HepG2 (cell line): ENCODE measurements at regions not wholly inside any gene's neighbourhood (a gene's known extent, or its start where the extent isn't known, plus 50 kb on each side); places are given as distances from the start of the nearest gene placed in this dataset.
"Not testable (repeated sequence)": the region's sequence is repeated elsewhere in the genome, so short reads cannot be mapped to it uniquely, and the experiment has no call there.

Experiments
- ATAC-seq: fragments of 200-7000 bp; cut with Tn5 transposase; 3 replicates; pipeline ENCODE4 v1.9.1; 2020; ENCODE audit warnings: mild to moderate bottlenecking, moderate library complexity
- BruUV-seq: library from RNA; stranded (reverse); fragments of 400-500 nt; replicated peaks from 2 replicates; lab custom pipeline; 2021; lab: Mats Ljungman, UMichigan
- CTCF ChIA-PET: fragments of 300-600 bp; formaldehyde crosslinking; extraction: SDS; loops from one replicate; lab custom pipeline; 2021; ENCODE audit warnings: low total read pairs, inconsistent platforms, low intra/inter-chr PET ratio; lab: Yijun Ruan, JAX
- POLR2A ChIA-PET: fragments of 350-600 bp; sonication (Branson Sonifier 250); formaldehyde crosslinking; loops from one replicate; lab custom pipeline; 2020; ENCODE audit warnings: antibody characterized with exemption, inconsistent platforms; lab: Yijun Ruan, JAX
- DNase-seq: peaks from one replicate; pipeline ENCODE4 v3.0.0-alpha.2; 2015; ENCODE audit warnings: low spot score
- FAIRE-seq: peaks from 3 replicates; lab custom pipeline; 2011; peaks lifted over from hg19 to GRCh38; lab: Jason Lieb, UNC
- H2AFZ ChIP-seq: one replicate; pipeline ENCODE4 v1.6.1; 2011; ENCODE audit warnings: low read length, inconsistent platforms
- H3K27ac ChIP-seq: fragments of 300-600 bp; 3 replicates; pipeline ENCODE4 v1.8.0; 2011; ENCODE audit warnings: mixed run types, mild to moderate bottlenecking, mixed read lengths, low read length, inconsistent platforms; ENCODE audit not compliant: insufficient read depth; ENCODE audit errors: extremely low read length
- H3K27me3 ChIP-seq, 2 experiments: fragments of 200-600 bp in 1 of 2; 2 replicates in 1 of 2; 3 replicates in 1 of 2; pipeline versions ENCODE4 v1.6.0 to v1.8.0; 2011; ENCODE audit warnings: low read length in 2 of 2, mild to moderate bottlenecking in 2 of 2, moderate library complexity in 2 of 2, inconsistent platforms in 1 of 2; ENCODE audit not compliant: insufficient read depth in 2 of 2, control insufficient read depth in 1 of 2
- H3K36me3 ChIP-seq, 2 experiments: fragments of 200-600 bp in 1 of 2; replicated peaks in 1 of 2; 2 replicates in 1 of 2; 3 replicates in 1 of 2; pipeline versions ENCODE4 v1.5.1 to v1.8.0; 2011; ENCODE audit warnings: low read length in 2 of 2, inconsistent platforms in 1 of 2; ENCODE audit not compliant: insufficient read depth in 2 of 2, control insufficient read depth in 1 of 2
- H3K4me1 ChIP-seq: 2 replicates; pipeline ENCODE4 v1.5.1; 2012; ENCODE audit warnings: low read length, inconsistent platforms; ENCODE audit not compliant: insufficient read depth
- H3K4me2 ChIP-seq: 2 replicates; pipeline ENCODE4 v1.6.0; 2011; ENCODE audit warnings: low read depth, low read length, inconsistent platforms
- H3K4me3 ChIP-seq, 3 experiments: fragments of 200-600 bp in 1 of 3; sonication (generic), shearing (Covaris generic) in 1 of 3; replicated peaks in 1 of 3; 2 replicates each; pipeline ENCODE4 v1.5.1; 2011 to 2016; ENCODE audit warnings: low read length in 3 of 3, inconsistent platforms in 2 of 3, low read depth in 2 of 3, mild to moderate bottlenecking in 2 of 3, control low read depth in 1 of 3, mixed read lengths in 1 of 3; ENCODE audit not compliant: insufficient read depth in 1 of 3
- H3K79me2 ChIP-seq: one replicate; pipeline ENCODE4 v1.6.1; 2011; ENCODE audit warnings: low read length, inconsistent platforms; ENCODE audit not compliant: insufficient read depth
- H3K9ac ChIP-seq: 2 replicates; pipeline ENCODE4 v1.6.0; 2011; ENCODE audit warnings: mild to moderate bottlenecking, low read depth, low read length, inconsistent platforms; ENCODE audit not compliant: insufficient read depth
- H3K9me3 ChIP-seq: 2 replicates; pipeline ENCODE4 v1.5.1; 2012; ENCODE audit warnings: mild to moderate bottlenecking, low read length
- H4K20me1 ChIP-seq: 2 replicates; pipeline ENCODE4 v1.6.0; 2011; ENCODE audit warnings: inconsistent platforms, mild to moderate bottlenecking, low read length, moderate library complexity; ENCODE audit not compliant: insufficient read depth
- ATM ChIP-seq: fragments of 450-650 bp; IDR thresholded peaks from 2 replicates; pipeline ENCODE4 v1.7.1; 2017; ENCODE audit warnings: mild to moderate bottlenecking, borderline replicate concordance
- GATA4 ChIP-seq: sonication (generic); IDR thresholded peaks from 2 replicates; pipeline ENCODE4 v1.6.1; 2016; ENCODE audit warnings: antibody characterized with exemption, low read depth, borderline replicate concordance
- JDP2 ChIP-seq: sonication (generic); formaldehyde crosslinking; IDR thresholded peaks from 2 replicates; pipeline ENCODE4 v1.8.1; 2022; ENCODE audit warnings: missing genetic modification reagents, borderline replicate concordance
- KDM5B ChIP-seq: sonication (generic); formaldehyde crosslinking; IDR thresholded peaks from 2 replicates; pipeline ENCODE4 v1.4.0; 2020; ENCODE audit warnings: missing genetic modification reagents, mild to moderate bottlenecking, borderline replicate concordance
- RFX5 ChIP-seq: IDR thresholded peaks from 2 replicates; pipeline ENCODE4 v1.6.1; 2011; ENCODE audit warnings: low read depth, low read length, improper control_type of control experiment
- SAP130 ChIP-seq: IDR thresholded peaks from 2 replicates; pipeline ENCODE4 v1.6.1; 2016; ENCODE audit warnings: low read depth
- SCMH1 ChIP-seq: sonication (generic); formaldehyde crosslinking; IDR thresholded peaks from 2 replicates; pipeline ENCODE4 v1.9.0; 2021; ENCODE audit warnings: missing genetic modification reagents, mild to moderate bottlenecking, borderline replicate concordance
- SIN3B ChIP-seq: fragments of 150-350 bp; IDR thresholded peaks from 2 replicates; pipeline ENCODE4 v1.6.1; 2014; ENCODE audit warnings: low read length
- ZNF10 ChIP-seq: sonication (generic); formaldehyde crosslinking; IDR thresholded peaks from 2 replicates; pipeline ENCODE4 v1.4.0; 2020; ENCODE audit warnings: mild to moderate bottlenecking, low read depth, missing genetic modification reagents, borderline replicate concordance
- WGBS: methylation state at CpG from one replicate; pipeline ENCODE4 v1.1.6; 2017; ENCODE audit warnings: low lambda C conversion rate; 5-methylcytosine and 5-hydroxymethylcytosine counted together
- in situ Hi-C: cut with HindIII; loops from 2 replicates; pipeline ENCODE4 v1.10.0; 2017; ENCODE audit warnings: low pct_unique_long_range_greater_than_20kb; ENCODE audit not compliant: extremely low pct_ligation_motif_present
- intact Hi-C: fragments of 100-400 bp; cut with micrococcal nuclease; formaldehyde crosslinking; loops from one replicate; pipeline ENCODE4 v1.10.0; 2022; ENCODE audit not compliant: unreplicated experiment
- TF ChIP-seq, protein P1 (sequence below): IDR thresholded peaks from 2 replicates; pipeline ENCODE4 v1.6.1; 2016; ENCODE audit warnings: missing compliant biosample characterization, missing genetic modification reagents, borderline replicate concordance

DNA sequence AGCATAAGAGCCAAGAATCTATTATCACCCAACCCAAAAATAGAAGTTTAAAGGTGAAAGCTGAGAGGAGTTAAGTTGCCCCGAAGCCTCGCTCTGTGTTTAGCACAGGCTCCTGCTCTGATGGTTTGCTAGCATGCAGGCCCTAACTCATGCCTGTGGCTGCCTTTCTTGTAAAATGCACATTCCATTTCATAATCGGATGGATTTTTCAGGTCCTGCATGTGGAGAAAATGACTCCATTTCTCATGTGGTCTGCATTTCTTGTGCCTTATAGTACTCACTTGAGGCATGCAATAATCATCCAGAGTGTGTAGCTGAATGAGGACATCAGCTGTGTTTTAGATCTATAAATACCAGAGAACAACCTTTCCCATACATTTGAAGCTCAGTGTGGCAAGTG is 381.8 kb downstream of the CPS1 start:
- Histone ChIP-seq H3K4me2 (no peak overlapping the region), H3K9ac (no peak overlapping the region), H3K4me1 (no peaks in the 10 kb centered on the region), H3K4me3 (no peak overlapping the region), H3K27me3 (no peaks in the 10 kb centered on the region), H3K36me3 (no peaks in the 10 kb centered on the region), H3K79me2 (no peaks in the 10 kb centered on the region), H3K27ac (no peak overlapping the region), H4K20me1 (no peaks in the 10 kb centered on the region), H2AFZ (no peak overlapping the region), H3K9me3 (peaks cover 8% of the 10 kb centered on the region; the same call in 1 of the 2 replicates)
- TF ChIP-seq SCMH1 (CRISPR knock-in tag) = no peak
- TF ChIP-seq KDM5B = no peak
- no peak for TF ChIP-seq RFX5
- no peak for TF ChIP-seq JDP2 (CRISPR knock-in tag)
- TF ChIP-seq SIN3B = no peak
- TF ChIP-seq SAP130 (CRISPR knock-in tag) = no peak
- no peak for TF ChIP-seq GATA4
- TF ChIP-seq, protein P1, sequence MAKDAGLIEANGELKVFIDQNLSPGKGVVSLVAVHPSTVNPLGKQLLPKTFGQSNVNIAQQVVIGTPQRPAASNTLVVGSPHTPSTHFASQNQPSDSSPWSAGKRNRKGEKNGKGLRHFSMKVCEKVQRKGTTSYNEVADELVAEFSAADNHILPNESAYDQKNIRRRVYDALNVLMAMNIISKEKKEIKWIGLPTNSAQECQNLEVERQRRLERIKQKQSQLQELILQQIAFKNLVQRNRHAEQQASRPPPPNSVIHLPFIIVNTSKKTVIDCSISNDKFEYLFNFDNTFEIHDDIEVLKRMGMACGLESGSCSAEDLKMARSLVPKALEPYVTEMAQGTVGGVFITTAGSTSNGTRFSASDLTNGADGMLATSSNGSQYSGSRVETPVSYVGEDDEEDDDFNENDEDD = no peak
- ChIA-PET POLR2A (no interaction called here), CTCF (no interaction called here)
- BruUV-seq = no TSS peak
- DNase-seq = no peak
- intact Hi-C loops (no loop called here), in situ Hi-C loops (no loop called here)
- ATAC-seq = no peak
- WGBS = 32% methylated on average over 3 of the region's 3 CpGs
- FAIRE-seq = no peak

DNA sequence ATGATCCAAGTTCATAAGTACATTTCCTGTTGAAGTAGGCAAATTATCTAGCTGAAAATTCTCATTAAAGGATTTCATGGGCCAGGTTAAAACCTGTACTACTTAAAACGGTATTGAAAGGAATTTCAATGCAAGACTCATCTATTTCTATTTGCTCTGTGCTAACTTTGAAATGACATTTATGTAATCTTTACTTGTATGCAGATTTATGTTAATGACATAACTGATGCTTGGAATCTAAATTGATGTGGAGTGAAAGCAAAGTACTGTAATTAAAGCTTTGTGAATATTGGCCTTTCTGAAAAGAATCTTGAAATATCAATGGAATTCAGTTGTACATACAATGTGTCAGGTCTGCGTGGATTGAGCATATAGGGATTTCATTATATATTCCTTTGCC is 390.0 kb downstream of the CPS1 start:
- ChIA-PET CTCF (no interaction called here), POLR2A (no interaction called here)
- in situ Hi-C loops (no loop called here), intact Hi-C loops (no loop called here)
- ATAC-seq (no peak), FAIRE-seq (no peak), DNase-seq (no peak)
- Histone ChIP-seq H3K36me3 (no peaks in the 10 kb centered on the region), H3K79me2 (no peaks in the 10 kb centered on the region), H3K4me2 (no peak overlapping the region), H3K4me1 (no peaks in the 10 kb centered on the region), H2AFZ (no peak overlapping the region), H3K27me3 (no peaks in the 10 kb centered on the region), H3K9me3 (no peaks in the 10 kb centered on the region), H3K27ac (no peak overlapping the region), H3K4me3 (no peak overlapping the region), H3K9ac (no peak overlapping the region), H4K20me1 (no peaks in the 10 kb centered on the region)
- WGBS = 5% methylated on average over 2 of the region's 2 CpGs
- no TSS peak for BruUV-seq
- TF ChIP-seq ZNF10 (CRISPR knock-in tag) (no peak), ATM (no peak)

DNA sequence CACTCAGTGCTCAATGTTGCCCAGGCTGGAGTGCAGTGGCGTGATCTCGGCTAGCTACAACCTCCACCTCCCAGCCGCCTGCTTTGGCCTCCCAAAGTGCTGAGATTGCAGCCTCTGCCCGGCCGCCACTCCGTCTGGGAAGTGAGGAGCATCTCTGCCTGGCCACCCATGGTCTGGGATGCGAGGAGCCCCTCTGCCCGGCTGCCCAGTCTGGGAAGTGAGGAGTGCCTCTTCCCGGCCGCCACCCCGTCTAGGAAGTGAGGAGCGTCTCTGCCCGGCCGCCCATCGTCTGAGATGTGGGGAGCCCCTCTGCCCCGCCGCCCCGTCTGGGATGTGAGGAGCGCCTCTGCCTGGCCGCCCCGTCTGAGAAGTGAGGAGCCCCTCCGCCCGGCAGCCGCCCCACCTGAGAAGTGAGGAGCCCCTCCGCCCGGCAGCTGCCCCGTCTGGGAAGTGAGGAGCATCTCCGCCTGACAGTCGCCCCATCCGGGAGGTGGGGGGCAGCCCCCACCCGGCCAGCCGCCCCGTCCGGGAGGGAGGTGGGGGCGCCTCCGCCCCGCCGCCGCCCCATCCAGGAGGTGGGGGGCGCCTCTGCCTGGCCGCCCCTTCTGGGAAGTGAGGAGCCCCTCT is 394.1 kb downstream of the CPS1 start:
- H3K4me2 ChIP-seq, H3K4me3 ChIP-seq, FAIRE-seq, H3K27me3 ChIP-seq, H2AFZ ChIP-seq, DNase-seq, H3K27ac ChIP-seq, H3K79me2 ChIP-seq, H3K9ac ChIP-seq, intact Hi-C loops, in situ Hi-C loops, BruUV-seq, POLR2A ChIA-PET, ATAC-seq, CTCF ChIA-PET, H3K4me1 ChIP-seq, H3K36me3 ChIP-seq, H3K9me3 ChIP-seq, H4K20me1 ChIP-seq: not testable (repeated sequence)
- 76% methylated on average over 17 of the region's 41 CpGs for WGBS
